Activated naive CD4-positive, alpha-beta T cell treated with anti-CD3 and anti-CD28 coated beads, Interleukin-2, amount 50 U/mL, for 16 hours (primary cell): ENCODE measurements at regions not wholly inside any gene's neighbourhood (a gene's known extent, or its start where the extent isn't known, plus 50 kb on each side); places are given as distances from the start of the nearest gene placed in this dataset.

Experiments
- DNase-seq: peaks from one replicate; pipeline ENCODE4 v3.0.0-alpha.2; 2020

- no peak for DNase-seq
Observed at GRCh38 chr11:70712471-70712870, 314.1 kb downstream of the CTTN start.

- DNase-seq = no peak
Observed at GRCh38 chr11:70713086-70713835, 314.9 kb downstream of the CTTN start.

- no peak for DNase-seq
Observed at GRCh38 chr11:70713988-70714665, 315.8 kb downstream of the CTTN start.

- no peak for DNase-seq
Observed at GRCh38 chr11:70715166-70715951, 317.0 kb downstream of the CTTN start.

GRCh38 chr11:70716216-70716615 lies 317.9 kb downstream of the CTTN start:
- DNase-seq = no peak

GRCh38 chr11:70716986-70717775 lies 318.9 kb downstream of the CTTN start:
- no peak for DNase-seq

- no peak for DNase-seq
Observed at GRCh38 chr11:70717936-70718595, 319.7 kb downstream of the CTTN start.

- no peak for DNase-seq
Observed at GRCh38 chr11:70719516-70719915, 321.2 kb downstream of the CTTN start.

GRCh38 chr11:70720281-70720680 lies 322.0 kb downstream of the CTTN start:
- DNase-seq = no peak

- DNase-seq = no peak
Observed at GRCh38 chr11:70721006-70721405, 322.7 kb downstream of the CTTN start.

- no peak for DNase-seq
Observed at GRCh38 chr11:70725278-70725677, 326.9 kb downstream of the CTTN start.

GRCh38 chr11:70725739-70726138 lies 327.4 kb downstream of the CTTN start:
- DNase-seq = no peak

- no peak for DNase-seq
Observed at GRCh38 chr11:70727021-70727420, 328.7 kb downstream of the CTTN start.

- no peak for DNase-seq
Observed at GRCh38 chr11:70727899-70728620, 329.7 kb downstream of the CTTN start.

GRCh38 chr11:70729949-70730348 lies 331.6 kb downstream of the CTTN start:
- no peak for DNase-seq

GRCh38 chr11:70730411-70730810 lies 332.1 kb downstream of the CTTN start:
- DNase-seq = no peak

GRCh38 chr11:70731271-70732022 lies 333.1 kb downstream of the CTTN start:
- DNase-seq = no peak

GRCh38 chr11:70732023-70732880 lies 333.9 kb downstream of the CTTN start:
- no peak for DNase-seq

- DNase-seq = no peak
Observed at GRCh38 chr11:70732881-70733196, 334.5 kb downstream of the CTTN start.
